K562 (cell line): ENCODE measurements at regions not wholly inside any gene's neighbourhood (a gene's known extent, or its start where the extent isn't known, plus 50 kb on each side); places are given as distances from the start of the nearest gene placed in this dataset.

Experiments
- ATAC-seq: fragments of 200-7000 bp; cut with Tn5 transposase; 3 replicates; pipeline ENCODE4 v1.9.1; 2020; ENCODE audit warnings: moderate library complexity
- BruUV-seq: library from RNA; stranded (reverse); fragments of 400-500 nt; replicated peaks from 2 replicates; lab custom pipeline; 2021; lab: Mats Ljungman, UMichigan
- CTCF ChIA-PET: fragments of 300-600 bp; formaldehyde crosslinking; extraction: SDS; loops from one replicate; lab custom pipeline; 2021; ENCODE audit warnings: low intra/inter-chr PET ratio; lab: Yijun Ruan, JAX
- POLR2A ChIA-PET: fragments of 300-600, 350-650 bp; sonication (Branson Sonifier 250); formaldehyde crosslinking; extraction: SDS; loops from one replicate; lab custom pipeline; 2021; ENCODE audit warnings: antibody characterized with exemption, inconsistent platforms; lab: Yijun Ruan, JAX
- DNase-seq, 4 experiments: peaks; one replicate each; pipeline versions ENCODE4 v3.0.0 to v3.0.0-alpha.2; 2011 to 2018; ENCODE audit warnings: low spot score in 3 of 4, mixed read lengths in 3 of 4; ENCODE audit errors: extremely low read depth in 1 of 4
- FAIRE-seq: peaks from 2 replicates; lab custom pipeline; 2011; peaks lifted over from hg19 to GRCh38; lab: Jason Lieb, UNC
- H2AFZ ChIP-seq: 2 replicates; pipeline ENCODE4 v1.6.0; 2011; ENCODE audit warnings: low read depth, low read length, control low read depth, inconsistent platforms
- H3K27ac ChIP-seq: fragments of 200-600 bp; 3 replicates; pipeline ENCODE4 v1.8.0; 2011; ENCODE audit warnings: low read depth, mild to moderate bottlenecking, control low read depth, inconsistent platforms, low read length, moderate library complexity, mixed read lengths; ENCODE audit errors: extremely low read depth
- H3K27me3 ChIP-seq, 2 experiments: fragments of 300-600 bp in 1 of 2; 2 replicates in 1 of 2; 3 replicates in 1 of 2; pipeline versions ENCODE4 v1.6.0 to v1.8.0; 2011; ENCODE audit warnings: inconsistent platforms in 2 of 2, low read length in 2 of 2, mild to moderate bottlenecking in 1 of 2, mixed read lengths in 1 of 2, moderate library complexity in 1 of 2; ENCODE audit not compliant: control insufficient read depth in 2 of 2, insufficient read depth in 2 of 2
- H3K36me3 ChIP-seq: fragments of 300-600 bp; 3 replicates; pipeline ENCODE4 v1.8.0; 2011; ENCODE audit warnings: mild to moderate bottlenecking, low read length, inconsistent platforms; ENCODE audit not compliant: control insufficient read depth, insufficient read depth
- H3K4me1 ChIP-seq, 2 experiments: fragments of 200-600 bp in 1 of 2; replicated peaks in 1 of 2; 2 replicates in 1 of 2; 3 replicates in 1 of 2; pipeline versions ENCODE4 v1.5.1 to v1.8.0; 2011; ENCODE audit warnings: inconsistent platforms in 2 of 2, low read length in 2 of 2, mild to moderate bottlenecking in 1 of 2, mixed read lengths in 1 of 2, moderate library complexity in 1 of 2; ENCODE audit not compliant: control insufficient read depth in 2 of 2, insufficient read depth in 2 of 2
- H3K4me2 ChIP-seq: 2 replicates; pipeline ENCODE4 v1.6.1; 2011; ENCODE audit warnings: low read length, control low read depth, inconsistent platforms, mixed read lengths; ENCODE audit not compliant: insufficient read depth
- H3K4me3 ChIP-seq: fragments of 200-600 bp; sonication (generic), shearing (Covaris generic); 2 replicates; pipeline ENCODE4 v1.5.1; 2016; ENCODE audit warnings: control low read depth, inconsistent platforms
- H3K79me2 ChIP-seq: fragments of 200-600 bp; 3 replicates; pipeline ENCODE4 v1.8.0; 2011; ENCODE audit warnings: low read length, inconsistent platforms; ENCODE audit not compliant: control insufficient read depth, insufficient read depth
- H3K9ac ChIP-seq, 2 experiments: 2 replicates each; pipeline versions ENCODE4 v1.6.0 to v1.6.1; 2011; ENCODE audit warnings: low read depth in 2 of 2, low read length in 2 of 2, control low read depth in 1 of 2, inconsistent platforms in 1 of 2, mild to moderate bottlenecking in 1 of 2, mixed read lengths in 1 of 2; ENCODE audit not compliant: insufficient read depth in 1 of 2
- H3K9me1 ChIP-seq: one replicate; pipeline ENCODE4 v1.6.0; 2011; ENCODE audit warnings: inconsistent platforms, mild to moderate bottlenecking, low read length, moderate library complexity; ENCODE audit not compliant: control insufficient read depth, insufficient read depth
- H3K9me3 ChIP-seq: replicated peaks from 2 replicates; pipeline ENCODE4 v1.5.1; 2011; ENCODE audit warnings: low read depth, low read length, inconsistent platforms; ENCODE audit not compliant: control insufficient read depth, insufficient read depth
- H4K20me1 ChIP-seq: replicated peaks from 2 replicates; pipeline ENCODE4 v1.6.1; 2011; ENCODE audit warnings: low read length, inconsistent platforms, mixed read lengths; ENCODE audit not compliant: control insufficient read depth, insufficient read depth
- BRD9 ChIP-seq: fragments of 450-650 bp; IDR thresholded peaks from 2 replicates; pipeline ENCODE4 v1.6.1; 2018; ENCODE audit warnings: low read depth; ENCODE audit not compliant: partially characterized antibody
- CHD2 ChIP-seq: IDR thresholded peaks from 2 replicates; pipeline ENCODE4 v1.6.1; 2011; ENCODE audit warnings: low read depth, low read length
- CREM ChIP-seq: IDR thresholded peaks from 2 replicates; pipeline ENCODE4 v1.6.1; 2014; ENCODE audit warnings: antibody characterized with exemption, low read depth
- FOXP1 ChIP-seq: sonication (generic); formaldehyde crosslinking; IDR thresholded peaks from 2 replicates; pipeline ENCODE4 v1.8.0; 2022; ENCODE audit warnings: mild to moderate bottlenecking, missing genetic modification reagents
- PTBP1 ChIP-seq: fragments of 200-400 bp; formaldehyde crosslinking; IDR thresholded peaks from 2 replicates; pipeline ENCODE4 v1.6.1; 2017; ENCODE audit warnings: low read depth, low read length
- SIX5 ChIP-seq, 2 experiments: IDR thresholded peaks; 2 replicates each; pipeline ENCODE4 v1.6.1; 2011; ENCODE audit warnings: low read length in 2 of 2, borderline replicate concordance in 1 of 2, low read depth in 1 of 2, mild to moderate bottlenecking in 1 of 2, moderate library complexity in 1 of 2; ENCODE audit not compliant: insufficient read depth in 1 of 2
- SMARCA5 ChIP-seq: fragments of 450-650 bp; IDR thresholded peaks from 2 replicates; pipeline ENCODE4 v1.6.1; 2016
- SP1 ChIP-seq: sonication (generic); formaldehyde crosslinking; IDR thresholded peaks from 2 replicates; pipeline ENCODE4 v1.8.1; 2022; ENCODE audit warnings: mild to moderate bottlenecking, missing genetic modification reagents
- XRCC5 ChIP-seq: fragments of 200-400 bp; formaldehyde crosslinking; IDR thresholded peaks from 2 replicates; pipeline ENCODE4 v1.6.1; 2017; ENCODE audit warnings: low read depth, mild to moderate bottlenecking, low read length
- ZC3H4 ChIP-seq: sonication (generic); formaldehyde crosslinking; IDR thresholded peaks from 2 replicates; pipeline ENCODE4 v1.9.0; 2021; ENCODE audit warnings: missing genetic modification reagents, borderline replicate concordance
- ZNF253 ChIP-seq: fragments of 250-450 bp; sonication (Bioruptor Pico); conservative IDR thresholded peaks from 2 replicates; pipeline ENCODE4 v1.6.1; 2021; ENCODE audit warnings: mild to moderate bottlenecking
- ZNF696 ChIP-seq: fragments of 250-450 bp; sonication (Bioruptor Pico); conservative IDR thresholded peaks from 2 replicates; pipeline ENCODE4 v1.4.0; 2020; ENCODE audit warnings: mild to moderate bottlenecking, moderate library complexity
- ZNF707 ChIP-seq: fragments of 250-450 bp; sonication (Bioruptor Pico); conservative IDR thresholded peaks from 2 replicates; pipeline ENCODE4 v1.8.0; 2022; ENCODE audit warnings: inconsistent platforms, mild to moderate bottlenecking, moderate library complexity
- WGBS: fragments of 100-300 bp; shearing (Covaris generic); methylation state at CpG from one replicate; pipeline ENCODE4 v1.1.6; 2016; ENCODE audit warnings: low coverage, mixed read lengths; ENCODE audit not compliant: insufficient coverage; ENCODE audit errors: missing lambda C conversion rate; 5-methylcytosine and 5-hydroxymethylcytosine counted together
- in situ Hi-C: fragments of 300-500 bp; cut with MboI; formaldehyde crosslinking; loops from 4 replicates; pipeline ENCODE4 v1.15.0; 2018; ENCODE audit warnings: inconsistent platforms, mixed read lengths
- intact Hi-C: fragments of 100-400 bp; cut with micrococcal nuclease; formaldehyde crosslinking; loops from 2 replicates; pipeline ENCODE4 v1.14.2; 2022
- TF ChIP-seq, protein P1 (sequence below), 2 experiments: fragments of 150-350 bp in 1 of 2; IDR thresholded peaks; 2 replicates each; pipeline ENCODE4 v1.6.1; 2012 to 2016; ENCODE audit warnings: low read depth in 2 of 2, low read length in 2 of 2, mild to moderate bottlenecking in 1 of 2, moderate library complexity in 1 of 2
- TF ChIP-seq, protein P2 (sequence below): fragments of 250-450 bp; sonication (Bioruptor Pico); IDR thresholded peaks from 2 replicates; pipeline ENCODE4 v1.8.0; 2022; ENCODE audit warnings: inconsistent platforms

DNA sequence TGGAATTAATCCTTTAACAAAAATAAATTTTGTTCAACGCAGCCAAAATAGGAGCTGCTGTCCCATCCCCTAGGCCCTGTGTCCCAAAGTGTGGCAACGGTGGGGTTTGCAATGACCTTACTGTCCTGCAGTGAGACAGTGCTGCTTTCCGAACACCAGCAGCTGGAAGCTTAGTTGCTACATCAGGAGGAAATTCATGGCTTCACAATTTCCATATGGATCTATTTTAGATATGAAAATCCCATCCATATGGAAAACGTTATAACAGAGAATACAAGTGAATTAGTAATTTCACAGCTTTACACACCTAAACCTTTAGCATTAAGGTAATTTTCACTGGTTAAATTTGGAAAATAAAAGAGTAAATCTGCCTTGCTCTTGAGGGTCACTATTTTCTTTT is 396.3 kb upstream of the TENM3 start:
- POLR2A ChIA-PET = no interaction called here
- in situ Hi-C loops (no loop called here), intact Hi-C loops (no loop called here)
- H3K9ac ChIP-seq = no peak overlapping the region
- H3K9me1 ChIP-seq = no peaks in the 10 kb centered on the region
- BruUV-seq = no TSS peak
- FAIRE-seq = no peak
- H3K36me3 ChIP-seq = no peaks in the 10 kb centered on the region
- H3K9me3 ChIP-seq = no peaks in the 10 kb centered on the region
- ATAC-seq = no peak
- 0% methylated on average over 4 of the region's 4 CpGs for WGBS
- H3K4me2 ChIP-seq = no peak overlapping the region
- CTCF ChIA-PET = no interaction called here
- H3K79me2 ChIP-seq = no peaks in the 10 kb centered on the region
- no peaks in the 10 kb centered on the region for H3K4me1 ChIP-seq
- no peaks in the 10 kb centered on the region for H4K20me1 ChIP-seq
- H2AFZ ChIP-seq = no peak overlapping the region
- no peak for DNase-seq
- H3K4me3 ChIP-seq = no peak overlapping the region
- no peak overlapping the region for H3K27ac ChIP-seq
- H3K27me3 ChIP-seq = no peaks in the 10 kb centered on the region
- no peak for TF ChIP-seq ZNF253 (CRISPR knock-in tag)
- no peak for TF ChIP-seq ZNF696 (CRISPR knock-in tag)
- TF ChIP-seq BRD9 = no peak
- TF ChIP-seq, protein P1, sequence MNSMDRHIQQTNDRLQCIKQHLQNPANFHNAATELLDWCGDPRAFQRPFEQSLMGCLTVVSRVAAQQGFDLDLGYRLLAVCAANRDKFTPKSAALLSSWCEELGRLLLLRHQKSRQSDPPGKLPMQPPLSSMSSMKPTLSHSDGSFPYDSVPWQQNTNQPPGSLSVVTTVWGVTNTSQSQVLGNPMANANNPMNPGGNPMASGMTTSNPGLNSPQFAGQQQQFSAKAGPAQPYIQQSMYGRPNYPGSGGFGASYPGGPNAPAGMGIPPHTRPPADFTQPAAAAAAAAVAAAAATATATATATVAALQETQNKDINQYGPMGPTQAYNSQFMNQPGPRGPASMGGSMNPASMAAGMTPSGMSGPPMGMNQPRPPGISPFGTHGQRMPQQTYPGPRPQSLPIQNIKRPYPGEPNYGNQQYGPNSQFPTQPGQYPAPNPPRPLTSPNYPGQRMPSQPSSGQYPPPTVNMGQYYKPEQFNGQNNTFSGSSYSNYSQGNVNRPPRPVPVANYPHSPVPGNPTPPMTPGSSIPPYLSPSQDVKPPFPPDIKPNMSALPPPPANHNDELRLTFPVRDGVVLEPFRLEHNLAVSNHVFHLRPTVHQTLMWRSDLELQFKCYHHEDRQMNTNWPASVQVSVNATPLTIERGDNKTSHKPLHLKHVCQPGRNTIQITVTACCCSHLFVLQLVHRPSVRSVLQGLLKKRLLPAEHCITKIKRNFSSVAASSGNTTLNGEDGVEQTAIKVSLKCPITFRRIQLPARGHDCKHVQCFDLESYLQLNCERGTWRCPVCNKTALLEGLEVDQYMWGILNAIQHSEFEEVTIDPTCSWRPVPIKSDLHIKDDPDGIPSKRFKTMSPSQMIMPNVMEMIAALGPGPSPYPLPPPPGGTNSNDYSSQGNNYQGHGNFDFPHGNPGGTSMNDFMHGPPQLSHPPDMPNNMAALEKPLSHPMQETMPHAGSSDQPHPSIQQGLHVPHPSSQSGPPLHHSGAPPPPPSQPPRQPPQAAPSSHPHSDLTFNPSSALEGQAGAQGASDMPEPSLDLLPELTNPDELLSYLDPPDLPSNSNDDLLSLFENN (IDR thresholded peaks at IDR 0.05; ENCODE audit: low read depth in 2 of 2, low read length in 2 of 2) = no peak
- no peak for TF ChIP-seq ZC3H4
- no peak for TF ChIP-seq ZNF707
- TF ChIP-seq FOXP1 (CRISPR knock-in tag) = no peak
- TF ChIP-seq SIX5 (IDR thresholded peaks at IDR 0.05; ENCODE audit: borderline replicate concordance in 1 of 2, insufficient read depth in 1 of 2, low read depth in 1 of 2, low read length in 2 of 2) = no peak
- TF ChIP-seq CHD2 = no peak
- TF ChIP-seq SMARCA5 = no peak
- no peak for TF ChIP-seq CREM
- TF ChIP-seq XRCC5 = no peak
- TF ChIP-seq PTBP1 = no peak
- TF ChIP-seq, protein P2, sequence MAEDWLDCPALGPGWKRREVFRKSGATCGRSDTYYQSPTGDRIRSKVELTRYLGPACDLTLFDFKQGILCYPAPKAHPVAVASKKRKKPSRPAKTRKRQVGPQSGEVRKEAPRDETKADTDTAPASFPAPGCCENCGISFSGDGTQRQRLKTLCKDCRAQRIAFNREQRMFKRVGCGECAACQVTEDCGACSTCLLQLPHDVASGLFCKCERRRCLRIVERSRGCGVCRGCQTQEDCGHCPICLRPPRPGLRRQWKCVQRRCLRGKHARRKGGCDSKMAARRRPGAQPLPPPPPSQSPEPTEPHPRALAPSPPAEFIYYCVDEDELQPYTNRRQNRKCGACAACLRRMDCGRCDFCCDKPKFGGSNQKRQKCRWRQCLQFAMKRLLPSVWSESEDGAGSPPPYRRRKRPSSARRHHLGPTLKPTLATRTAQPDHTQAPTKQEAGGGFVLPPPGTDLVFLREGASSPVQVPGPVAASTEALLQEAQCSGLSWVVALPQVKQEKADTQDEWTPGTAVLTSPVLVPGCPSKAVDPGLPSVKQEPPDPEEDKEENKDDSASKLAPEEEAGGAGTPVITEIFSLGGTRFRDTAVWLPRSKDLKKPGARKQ (CRISPR knock-in tag) = no peak
- no peak for TF ChIP-seq SP1 (CRISPR knock-in tag)
